PC-3 (cell line): ENCODE measurements at regions not wholly inside any gene's neighbourhood (a gene's known extent, or its start where the extent isn't known, plus 50 kb on each side); places are given as distances from the start of the nearest gene placed in this dataset.
"Not testable (repeated sequence)": the region's sequence is repeated elsewhere in the genome, so short reads cannot be mapped to it uniquely, and the experiment has no call there.

Source experiments
- ATAC-seq: fragments of 200-7000 bp; cut with Tn5 transposase; 2 replicates; pipeline ENCODE4 v1.9.1; 2020; ENCODE audit warnings: mild to moderate bottlenecking, moderate library complexity
- BruUV-seq: library from RNA; stranded (reverse); fragments of 400-500 nt; replicated peaks from 2 replicates; lab custom pipeline; 2021; lab: Mats Ljungman, UMichigan
- CTCF ChIA-PET: fragments of 300-600 bp; sonication (Branson Sonifier 250); formaldehyde crosslinking; loops from one replicate; lab custom pipeline; 2022; ENCODE audit warnings: antibody characterized with exemption; lab: Charles Lee
- POLR2A ChIA-PET: fragments of 300-600 bp; sonication (Branson Sonifier 250); formaldehyde crosslinking; loops from one replicate; lab custom pipeline; 2022; ENCODE audit warnings: antibody characterized with exemption; ENCODE audit not compliant: unreplicated experiment; lab: Charles Lee
- DNase-seq: peaks from one replicate; pipeline ENCODE4 v3.0.0-alpha.2; 2015
- H2AFZ ChIP-seq: fragments of 300-600 bp; sonication (generic); 2 replicates; pipeline ENCODE4 v1.6.0; 2016; ENCODE audit warnings: antibody characterized with exemption, low read length
- H3F3A ChIP-seq: fragments of 300-600 bp; sonication (generic); one replicate; pipeline ENCODE4 v1.6.0; 2017; ENCODE audit warnings: antibody characterized with exemption, low read length, control low read depth, mild to moderate bottlenecking; ENCODE audit not compliant: unreplicated experiment
- H3K27ac ChIP-seq: fragments of 300-600 bp; sonication (generic); 2 replicates; pipeline ENCODE4 v1.5.1; 2016; ENCODE audit warnings: mild to moderate bottlenecking, low read length
- H3K27me3 ChIP-seq: fragments of 300-600 bp; sonication (generic); 2 replicates; pipeline ENCODE4 v1.6.1; 2016; ENCODE audit warnings: low read length, mixed read lengths
- H3K36me3 ChIP-seq: fragments of 300-600 bp; sonication (generic); 2 replicates; pipeline ENCODE4 v1.6.1; 2016; ENCODE audit warnings: low read depth, mixed run types, low read length, mixed read lengths
- H3K4me1 ChIP-seq: fragments of 300-600 bp; sonication (generic); 2 replicates; pipeline ENCODE4 v1.5.1; 2016; ENCODE audit warnings: low read length; ENCODE audit not compliant: insufficient read depth
- H3K4me2 ChIP-seq: fragments of 300-600 bp; sonication (generic); 2 replicates; pipeline ENCODE4 v1.6.0; 2016; ENCODE audit warnings: low read length
- H3K4me3 ChIP-seq: fragments of 300-600 bp; sonication (generic); 2 replicates; pipeline ENCODE4 v1.5.1; 2016; ENCODE audit warnings: mild to moderate bottlenecking, low read length, mixed read lengths
- H3K79me2 ChIP-seq: fragments of 300-600 bp; sonication (generic); 2 replicates; pipeline ENCODE4 v1.6.1; 2017; ENCODE audit warnings: low read length, mixed read lengths
- H3K9ac ChIP-seq: fragments of 300-600 bp; sonication (generic); 2 replicates; pipeline ENCODE4 v1.6.0; 2016; ENCODE audit warnings: mild to moderate bottlenecking, low read length
- H3K9me2 ChIP-seq: fragments of 300-600 bp; sonication (generic); replicated peaks from 2 replicates; pipeline ENCODE4 v1.6.1; 2016; ENCODE audit warnings: mixed run types, low read length, mixed read lengths
- H3K9me3 ChIP-seq: fragments of 300-600 bp; sonication (generic); 2 replicates; pipeline ENCODE4 v1.6.1; 2016; ENCODE audit warnings: low read length, mixed read lengths
- H4K20me1 ChIP-seq: fragments of 300-600 bp; sonication (generic); 2 replicates; pipeline ENCODE4 v1.6.1; 2016; ENCODE audit warnings: low read length, mixed read lengths
- EZH2 ChIP-seq: fragments of 300-600 bp; sonication (generic); IDR thresholded peaks from one replicate; pipeline ENCODE4 v1.6.1; 2017; ENCODE audit warnings: antibody characterized with exemption, mild to moderate bottlenecking, low read length; ENCODE audit not compliant: unreplicated experiment
- EZH2phosphoT487 ChIP-seq: fragments of 300-600 bp; sonication (generic); IDR thresholded peaks from 2 replicates; pipeline ENCODE4 v1.6.1; 2018; ENCODE audit warnings: mild to moderate bottlenecking, antibody characterized with exemption, low read length, borderline replicate concordance
- intact Hi-C: fragments of 100-400 bp; cut with micrococcal nuclease; formaldehyde crosslinking; loops from 2 replicates; pipeline ENCODE4 v1.9.0; 2023
- TF ChIP-seq, protein P1 (sequence below): fragments of 300-600 bp; sonication (generic); conservative IDR thresholded peaks from 2 replicates; pipeline ENCODE4 v1.5.1; 2017; ENCODE audit warnings: antibody characterized with exemption, low read depth, mild to moderate bottlenecking, low read length

DNA sequence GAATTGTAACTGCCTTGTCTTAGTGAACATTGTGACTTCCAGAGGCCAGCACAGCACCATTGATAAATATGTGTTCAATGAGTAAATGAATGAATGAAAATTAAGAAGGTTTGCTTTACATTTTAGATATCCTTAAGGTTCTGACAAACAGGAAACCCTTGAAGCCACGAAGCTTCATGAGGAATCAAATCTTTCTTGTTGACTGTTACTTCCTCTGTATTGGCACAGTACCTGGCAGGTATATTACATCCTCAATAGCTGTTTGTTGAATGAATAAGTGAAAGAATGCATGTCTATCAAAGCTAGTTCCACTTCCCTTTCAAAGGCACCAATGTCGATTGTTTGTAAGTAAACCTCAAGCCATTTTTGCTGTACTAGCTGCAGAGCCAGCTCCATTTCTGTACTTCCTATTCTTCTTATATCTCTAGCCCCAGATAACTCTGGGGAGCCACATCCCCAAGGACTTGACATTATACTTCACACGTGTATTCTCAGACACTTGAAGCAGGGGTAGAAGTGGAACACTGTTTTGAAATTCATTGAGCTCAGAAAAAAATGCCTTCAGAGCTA lies 140.3 kb upstream of the RAG2 start:
- H2AFZ ChIP-seq, result no peak overlapping the region
- H3K9ac ChIP-seq, result no peak overlapping the region
- H3K4me2 ChIP-seq, result no peak overlapping the region
- BruUV-seq, result no TSS peak
- ChIA-PET POLR2A (no interaction called here), CTCF (interaction anchor here (1.4 kb wide), 1 partner anchor 9 kb away, joined by 5 read pairs; no protein-coding TSS in a partner anchor)
- H3K27me3 ChIP-seq, result peaks cover 42% of the 10 kb centered on the region
- DNase-seq, result no peak
- intact Hi-C loops, result no loop called here
- ATAC-seq, result no peak
- H3K79me2 ChIP-seq, result no peaks in the 10 kb centered on the region
- no peaks in the 10 kb centered on the region for H3F3A ChIP-seq
- TF ChIP-seq EZH2phosphoT487 (no peak), EZH2 (no peak)
- TF ChIP-seq, protein P1, sequence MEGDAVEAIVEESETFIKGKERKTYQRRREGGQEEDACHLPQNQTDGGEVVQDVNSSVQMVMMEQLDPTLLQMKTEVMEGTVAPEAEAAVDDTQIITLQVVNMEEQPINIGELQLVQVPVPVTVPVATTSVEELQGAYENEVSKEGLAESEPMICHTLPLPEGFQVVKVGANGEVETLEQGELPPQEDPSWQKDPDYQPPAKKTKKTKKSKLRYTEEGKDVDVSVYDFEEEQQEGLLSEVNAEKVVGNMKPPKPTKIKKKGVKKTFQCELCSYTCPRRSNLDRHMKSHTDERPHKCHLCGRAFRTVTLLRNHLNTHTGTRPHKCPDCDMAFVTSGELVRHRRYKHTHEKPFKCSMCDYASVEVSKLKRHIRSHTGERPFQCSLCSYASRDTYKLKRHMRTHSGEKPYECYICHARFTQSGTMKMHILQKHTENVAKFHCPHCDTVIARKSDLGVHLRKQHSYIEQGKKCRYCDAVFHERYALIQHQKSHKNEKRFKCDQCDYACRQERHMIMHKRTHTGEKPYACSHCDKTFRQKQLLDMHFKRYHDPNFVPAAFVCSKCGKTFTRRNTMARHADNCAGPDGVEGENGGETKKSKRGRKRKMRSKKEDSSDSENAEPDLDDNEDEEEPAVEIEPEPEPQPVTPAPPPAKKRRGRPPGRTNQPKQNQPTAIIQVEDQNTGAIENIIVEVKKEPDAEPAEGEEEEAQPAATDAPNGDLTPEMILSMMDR, result no peak
- H3K9me2 ChIP-seq, result no peaks in the 10 kb centered on the region
- no peaks in the 10 kb centered on the region for H3K9me3 ChIP-seq
- H4K20me1 ChIP-seq, result no peaks in the 10 kb centered on the region
- no peak overlapping the region for H3K27ac ChIP-seq
- H3K36me3 ChIP-seq, result no peaks in the 10 kb centered on the region
- H3K4me1 ChIP-seq, result no peaks in the 10 kb centered on the region
- H3K4me3 ChIP-seq, result no peak overlapping the region

DNA sequence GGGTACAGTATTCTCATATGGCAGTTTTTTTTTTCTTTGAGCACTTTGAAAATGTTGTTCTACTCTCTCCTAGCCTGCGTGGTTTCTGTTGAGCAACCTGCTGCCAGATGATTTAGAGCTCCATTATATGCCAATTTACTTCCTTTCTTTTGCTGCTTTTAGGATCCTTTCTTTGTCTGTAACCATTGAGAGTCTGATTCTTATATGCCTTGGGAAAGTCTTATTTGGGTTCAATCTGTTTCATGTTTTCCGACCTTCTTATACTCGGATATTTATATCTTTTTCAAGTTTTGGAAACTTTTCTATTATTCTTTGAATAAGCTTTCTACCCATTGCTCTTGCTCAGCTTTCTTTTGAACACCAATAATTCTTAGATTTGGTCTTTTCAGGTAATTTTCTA lies 138.1 kb upstream of the RAG2 start:
- Histone ChIP-seq H3K4me3 (no peak overlapping the region), H3K27me3 (peaks cover 46% of the 10 kb centered on the region), H3K9me2 (no peaks in the 10 kb centered on the region), H2AFZ (no peak overlapping the region), H3K4me2 (no peak overlapping the region), H3K27ac (no peak overlapping the region), H3K4me1 (no peaks in the 10 kb centered on the region), H4K20me1 (no peaks in the 10 kb centered on the region), H3F3A (no peaks in the 10 kb centered on the region), H3K9ac (no peak overlapping the region), H3K36me3 (no peaks in the 10 kb centered on the region), H3K9me3 (no peaks in the 10 kb centered on the region), H3K79me2 (no peaks in the 10 kb centered on the region)
- intact Hi-C loops, result no loop called here
- ChIA-PET CTCF (interaction anchor here (0.6 to 1.0 kb wide), 2 partner anchors 11 to 172 kb away, joined by 3 to 8 read pairs; no protein-coding TSS in a partner anchor), POLR2A (no interaction called here)
- no peak for ATAC-seq
- no TSS peak for BruUV-seq
- no peak for DNase-seq
- TF ChIP-seq EZH2, result no peak
- TF ChIP-seq, protein P1, result no peak
- TF ChIP-seq EZH2phosphoT487, result no peak

DNA sequence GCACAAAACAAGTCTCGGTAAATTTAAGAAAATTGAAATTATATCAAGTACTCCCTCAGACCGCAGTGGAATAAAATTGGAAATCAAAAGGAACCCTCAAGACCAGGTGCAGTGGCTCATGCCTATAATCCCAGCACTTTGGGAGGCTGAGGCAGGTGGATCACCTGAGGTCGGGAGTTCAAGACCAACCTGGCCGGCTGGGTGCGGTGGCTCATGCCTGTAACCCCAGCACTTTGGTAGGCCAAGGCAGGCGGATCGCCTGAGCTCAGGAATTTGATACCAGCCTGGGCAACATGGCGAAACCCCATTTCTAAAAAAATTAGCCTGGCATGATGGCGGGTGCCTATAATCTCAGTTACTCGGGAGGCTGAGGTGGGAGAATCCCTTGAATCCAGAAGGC lies 135.7 kb upstream of the RAG2 start:
- H3F3A ChIP-seq, DNase-seq, H3K9ac ChIP-seq, POLR2A ChIA-PET, BruUV-seq, intact Hi-C loops, H3K36me3 ChIP-seq, H3K4me1 ChIP-seq, H3K4me2 ChIP-seq, H3K27ac ChIP-seq, H3K4me3 ChIP-seq, H3K9me3 ChIP-seq, H3K79me2 ChIP-seq, CTCF ChIA-PET, H3K9me2 ChIP-seq, ATAC-seq, H2AFZ ChIP-seq, H4K20me1 ChIP-seq: not testable (repeated sequence)
- H3K27me3 ChIP-seq, result peaks cover 54% of the 10 kb centered on the region
